CD4-positive, alpha-beta T cell treated with Interleukin-1 beta for 1 hour (primary cell): ENCODE measurements at regions not wholly inside any gene's neighbourhood (a gene's known extent, or its start where the extent isn't known, plus 50 kb on each side); places are given as distances from the start of the nearest gene placed in this dataset.

Source experiments
- DNase-seq, 2 donors: peaks; one replicate each; pipeline ENCODE4 v3.0.0-alpha.2; 2020 to 2022

DNA sequence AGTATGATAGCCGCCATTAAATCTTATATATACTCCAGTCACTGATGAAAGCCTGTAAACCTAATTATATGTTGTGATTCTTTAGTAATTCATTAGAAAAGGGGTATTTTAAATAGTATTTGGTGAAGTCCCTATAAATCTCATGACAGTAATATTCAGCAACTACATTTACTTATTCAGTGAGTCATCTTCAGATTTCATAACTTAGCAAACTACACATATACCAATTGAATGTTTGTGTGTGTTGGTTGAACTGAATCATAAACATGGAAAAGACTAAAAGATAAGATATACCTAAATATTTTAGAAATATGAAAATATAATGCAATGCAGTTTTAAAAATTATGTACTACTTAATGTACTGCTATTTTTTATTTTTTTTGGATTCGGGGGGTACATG lies 1050.4 kb downstream of the MAT2B start:
- no peak for DNase-seq

DNA sequence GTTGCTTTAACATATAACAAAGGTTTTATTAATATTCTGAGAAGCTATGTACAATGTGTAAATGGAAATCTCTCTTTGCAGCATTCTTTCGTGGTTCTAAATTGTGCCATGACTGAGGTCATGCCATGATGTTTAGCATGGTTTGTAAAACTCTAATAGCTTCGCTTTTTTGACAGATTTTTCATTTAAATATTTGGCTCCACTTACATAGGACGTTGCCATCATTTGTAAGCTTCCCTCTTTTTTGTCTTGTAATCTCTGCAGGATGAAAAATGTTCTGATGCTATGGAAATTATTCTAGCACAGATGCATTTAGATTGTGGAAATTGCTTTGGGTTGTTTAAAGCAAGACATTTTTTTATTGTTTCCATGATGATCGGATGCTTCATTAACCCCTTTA lies 1054.8 kb downstream of the MAT2B start:
- no peak for DNase-seq

DNA sequence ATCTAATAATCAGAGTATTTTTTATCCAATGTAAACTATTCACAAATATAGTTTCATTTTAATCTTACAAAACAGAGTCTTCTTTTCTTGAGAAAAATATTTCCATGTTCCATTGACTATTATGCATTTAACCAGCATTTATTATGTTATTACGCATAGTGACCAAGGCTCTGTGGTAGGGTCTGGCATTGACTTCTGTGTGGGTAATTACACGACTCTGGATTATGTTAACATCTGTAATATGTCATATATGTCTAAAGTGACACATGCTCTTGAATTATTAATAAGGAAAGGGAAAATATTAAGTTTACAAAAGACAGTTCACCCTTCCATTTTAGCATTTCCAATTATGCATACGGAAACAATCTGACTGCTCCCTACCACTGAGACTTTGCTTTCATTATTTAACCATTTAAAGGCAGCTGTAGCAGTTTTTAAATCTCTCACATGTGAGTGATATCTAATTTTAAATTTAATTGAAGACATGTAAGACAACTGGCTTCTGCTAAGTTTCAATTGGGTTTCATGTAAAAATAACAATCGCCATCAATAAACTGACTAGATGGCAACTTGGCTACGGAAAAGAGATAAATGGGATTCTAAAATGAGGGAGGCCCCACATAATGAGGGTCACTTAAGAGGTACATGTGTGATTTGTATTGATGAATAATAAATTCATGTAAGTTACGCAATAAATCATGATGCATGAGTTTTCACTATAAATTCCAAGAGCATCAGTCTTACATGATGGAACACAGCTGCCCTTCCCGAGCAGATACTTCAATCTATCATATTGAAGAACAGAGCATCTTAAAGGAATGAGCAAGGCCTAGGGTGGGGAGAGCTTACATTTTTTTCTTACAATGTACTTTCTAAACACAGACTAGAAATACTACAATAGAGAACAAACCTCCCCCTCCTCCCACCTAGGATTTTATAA lies 1056.8 kb downstream of the MAT2B start:
- DNase-seq = no peak

DNA sequence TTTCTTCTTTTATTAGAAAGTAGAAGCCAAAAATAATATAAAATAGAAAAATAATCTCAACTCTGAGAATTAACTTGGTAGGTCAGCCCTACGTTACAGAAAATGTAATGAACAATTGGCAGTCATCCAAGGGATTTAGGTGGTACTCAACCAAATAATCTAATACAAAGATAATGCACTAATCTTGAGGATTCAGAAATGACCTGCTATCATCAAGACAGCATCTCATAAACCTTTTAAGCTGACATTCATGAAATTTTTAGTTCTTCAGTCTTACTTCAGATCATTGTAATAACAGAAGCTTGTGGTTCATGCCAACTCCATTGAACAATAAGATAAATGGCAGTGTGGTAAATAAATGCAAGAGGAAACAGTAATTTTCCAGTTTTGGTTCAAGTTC lies 1058.0 kb downstream of the MAT2B start:
- no peak for DNase-seq

DNA sequence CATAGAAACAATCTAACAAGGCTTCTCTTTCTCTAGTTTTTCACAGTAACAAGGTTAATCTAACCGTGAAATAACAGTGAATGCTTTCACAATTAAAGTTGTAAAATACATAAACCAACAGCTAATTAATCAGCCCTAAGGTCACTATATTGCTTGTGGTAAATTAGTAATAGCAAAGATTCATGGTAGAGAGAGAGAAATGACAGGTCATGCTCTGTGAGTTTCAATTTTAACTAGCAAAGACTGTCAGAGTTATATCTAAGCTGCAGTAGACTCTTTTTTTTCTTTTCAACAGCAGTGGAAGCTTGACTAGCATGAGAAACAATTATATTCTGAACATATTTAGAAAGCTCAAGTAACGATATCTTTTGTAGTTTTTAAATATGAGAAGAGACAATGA lies 1068.0 kb downstream of the MAT2B start:
- no peak for DNase-seq

DNA sequence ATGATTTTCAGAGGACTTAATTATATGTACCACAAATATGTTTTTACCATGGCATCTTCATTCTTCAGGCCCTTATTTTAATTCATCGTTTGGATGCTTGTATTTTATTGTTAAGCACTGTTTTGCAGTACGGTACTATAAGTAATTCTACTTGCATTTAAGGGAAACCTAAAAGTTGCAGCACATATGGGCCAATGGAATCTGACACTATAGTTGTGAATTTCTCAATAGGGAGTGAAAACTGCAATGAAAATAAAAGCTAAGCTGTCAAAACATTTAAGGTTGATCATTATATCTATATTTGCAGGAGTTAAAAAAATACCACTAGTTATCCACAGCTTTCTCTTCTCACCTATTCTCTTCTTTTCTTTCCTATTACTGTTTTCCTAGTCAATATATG lies 1071.8 kb downstream of the MAT2B start:
- no peak for DNase-seq

DNA sequence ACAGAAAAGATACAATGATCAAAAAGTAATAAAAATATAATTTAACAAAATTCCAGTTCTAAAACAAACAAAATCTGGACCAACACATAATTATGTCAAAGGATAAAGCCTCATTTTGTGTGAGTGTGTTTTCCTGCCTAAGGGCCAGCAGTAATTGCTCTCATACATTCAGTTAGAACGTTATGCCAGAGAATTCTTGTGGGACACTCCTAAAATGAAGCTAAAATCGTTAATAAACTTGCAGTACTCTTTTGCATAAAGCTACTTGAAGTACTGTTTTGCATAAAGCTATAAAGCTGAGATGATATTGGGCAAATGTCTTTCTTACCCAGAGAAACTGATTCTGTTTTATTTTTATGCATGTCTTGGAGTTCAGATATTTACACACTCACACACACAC lies 1072.3 kb downstream of the MAT2B start:
- no peak for DNase-seq

DNA sequence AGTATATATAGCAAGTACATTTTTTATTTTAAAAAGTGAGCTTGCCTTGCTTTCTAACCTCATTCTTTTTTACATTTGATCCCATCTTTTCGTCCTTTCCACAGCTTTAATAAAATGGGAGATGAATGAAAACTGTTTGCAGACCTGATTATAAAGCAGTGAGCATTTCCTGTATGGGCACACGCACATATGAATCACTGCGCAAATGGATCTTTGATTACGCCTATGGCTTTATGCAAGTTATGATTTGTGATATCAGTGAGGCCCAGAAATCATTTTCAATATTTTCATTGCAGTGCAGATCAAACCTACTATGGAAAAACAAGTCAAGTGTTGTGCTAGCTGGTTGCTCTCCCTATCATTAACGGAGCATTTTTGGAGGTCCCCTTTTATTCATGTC lies 1073.0 kb downstream of the MAT2B start:
- DNase-seq = no peak

DNA sequence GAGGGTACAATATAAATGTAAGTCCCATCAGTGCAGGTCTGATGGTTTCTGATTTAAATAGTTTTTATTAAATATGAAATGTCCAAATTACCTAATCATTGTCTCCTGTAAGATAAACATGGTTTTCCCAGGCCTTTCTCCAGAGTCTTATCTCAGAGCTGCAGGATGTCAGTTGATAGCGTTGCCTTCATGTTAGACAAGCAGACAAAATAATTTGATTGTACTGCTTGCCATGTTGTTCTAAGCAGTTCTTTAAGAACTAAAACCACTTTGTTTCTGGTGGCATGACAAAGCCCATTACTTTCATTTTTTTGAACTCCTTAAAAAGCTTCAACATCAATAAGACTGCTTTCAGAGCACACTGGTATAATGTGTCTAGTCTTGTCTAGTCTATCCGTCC lies 1073.5 kb downstream of the MAT2B start:
- no peak for DNase-seq

DNA sequence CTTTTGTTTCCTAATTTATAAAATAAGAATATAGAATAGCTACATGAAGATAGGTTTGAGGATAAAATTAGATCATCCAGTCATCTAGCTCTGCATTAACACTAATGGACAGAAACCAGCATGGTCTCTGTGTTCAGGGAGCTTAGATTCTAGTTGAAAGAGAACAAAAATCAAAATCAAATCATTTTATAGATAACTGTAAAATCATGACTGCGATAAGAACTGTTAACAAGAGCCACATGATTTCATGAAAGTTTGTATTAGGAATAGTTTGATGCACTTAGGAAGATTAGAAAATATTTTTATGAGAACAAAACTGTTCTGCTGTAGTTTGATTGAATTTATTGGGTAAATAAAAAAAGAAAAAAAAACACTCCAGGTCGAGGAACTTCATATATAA lies 1074.7 kb downstream of the MAT2B start:
- no peak for DNase-seq

DNA sequence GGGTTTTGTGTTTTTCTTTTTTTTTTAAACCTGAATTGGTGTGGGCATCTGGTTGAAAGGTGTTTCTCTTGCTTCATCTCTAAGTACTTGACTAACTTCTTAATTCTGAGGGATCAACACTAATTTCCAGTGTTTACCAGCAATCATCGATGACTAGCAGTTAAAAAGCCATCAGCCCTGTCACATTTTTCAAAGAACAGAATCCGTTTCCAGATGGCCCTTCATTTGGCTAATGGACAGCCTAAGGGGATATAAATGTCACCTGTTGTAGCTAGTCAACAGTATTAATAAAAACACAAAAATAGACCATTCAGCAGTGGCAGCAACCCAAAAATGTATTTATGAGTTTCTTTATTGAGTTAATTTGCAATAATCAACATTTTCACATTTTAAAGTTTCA lies 1076.5 kb downstream of the MAT2B start:
- DNase-seq = no peak

DNA sequence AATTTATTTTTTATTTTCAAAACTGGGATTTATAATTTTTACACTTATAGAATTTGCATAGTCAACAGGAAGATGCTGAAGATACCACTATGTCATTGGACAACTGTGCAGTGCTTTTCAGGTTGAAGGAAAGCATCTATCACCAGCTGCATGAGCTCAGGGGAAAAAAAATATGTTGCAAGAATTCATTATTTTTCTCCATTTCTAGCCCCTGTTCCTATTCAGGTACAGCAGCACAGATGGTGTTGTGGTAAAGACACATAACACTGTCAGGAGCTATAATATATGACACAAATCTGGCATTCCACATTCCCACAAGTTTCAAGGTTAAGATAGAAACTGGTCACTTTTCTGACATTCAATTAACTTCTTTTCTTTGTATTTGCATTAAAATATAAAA lies 1088.6 kb downstream of the MAT2B start:
- no peak for DNase-seq

DNA sequence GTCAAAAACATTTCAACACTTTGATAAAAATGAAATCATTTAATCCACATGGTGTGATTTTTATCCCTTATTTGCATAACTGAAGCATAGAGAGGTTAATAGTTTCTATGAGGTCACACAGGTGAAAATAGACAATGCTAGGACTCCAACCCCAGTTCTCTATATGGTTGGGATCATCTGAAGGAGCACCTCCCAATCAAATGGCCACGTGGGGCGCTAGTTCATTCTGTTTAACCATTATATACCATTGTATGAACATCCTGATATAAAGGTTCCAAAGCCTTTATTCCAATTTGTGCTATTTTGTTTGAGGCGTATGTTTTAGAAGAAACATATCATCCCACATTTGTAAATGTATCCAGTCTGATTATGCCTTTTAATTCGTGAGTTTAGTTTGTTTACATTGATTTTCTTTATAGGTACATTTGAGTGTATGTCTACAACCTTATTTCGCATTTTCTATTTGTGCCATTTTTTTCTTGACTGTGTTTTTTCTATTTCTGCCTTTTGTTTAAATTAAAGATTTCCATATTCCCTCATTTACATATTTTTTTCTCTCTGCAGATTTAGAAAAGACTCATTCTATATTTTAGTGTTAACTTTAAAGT lies 1092.0 kb downstream of the MAT2B start:
- DNase-seq = no peak

DNA sequence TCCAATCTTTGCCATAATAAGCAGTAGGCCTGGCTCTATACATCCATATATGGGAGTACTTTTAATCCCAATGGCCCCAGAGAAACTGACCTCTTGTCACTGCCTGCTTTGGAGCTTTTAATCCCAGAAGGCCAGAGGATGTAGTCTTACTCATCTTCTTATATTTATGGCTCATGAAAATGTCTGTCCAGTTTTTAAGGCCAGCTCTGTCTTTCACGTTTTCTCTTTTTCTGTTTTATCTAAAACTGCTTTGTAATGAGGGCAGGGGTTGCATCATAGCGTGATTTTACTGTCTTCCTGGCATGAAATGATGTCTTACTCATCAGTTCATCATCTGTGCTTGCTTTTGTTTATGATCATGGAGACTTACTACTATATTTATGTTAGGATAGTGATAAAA lies 1094.9 kb downstream of the MAT2B start:
- no peak for DNase-seq

DNA sequence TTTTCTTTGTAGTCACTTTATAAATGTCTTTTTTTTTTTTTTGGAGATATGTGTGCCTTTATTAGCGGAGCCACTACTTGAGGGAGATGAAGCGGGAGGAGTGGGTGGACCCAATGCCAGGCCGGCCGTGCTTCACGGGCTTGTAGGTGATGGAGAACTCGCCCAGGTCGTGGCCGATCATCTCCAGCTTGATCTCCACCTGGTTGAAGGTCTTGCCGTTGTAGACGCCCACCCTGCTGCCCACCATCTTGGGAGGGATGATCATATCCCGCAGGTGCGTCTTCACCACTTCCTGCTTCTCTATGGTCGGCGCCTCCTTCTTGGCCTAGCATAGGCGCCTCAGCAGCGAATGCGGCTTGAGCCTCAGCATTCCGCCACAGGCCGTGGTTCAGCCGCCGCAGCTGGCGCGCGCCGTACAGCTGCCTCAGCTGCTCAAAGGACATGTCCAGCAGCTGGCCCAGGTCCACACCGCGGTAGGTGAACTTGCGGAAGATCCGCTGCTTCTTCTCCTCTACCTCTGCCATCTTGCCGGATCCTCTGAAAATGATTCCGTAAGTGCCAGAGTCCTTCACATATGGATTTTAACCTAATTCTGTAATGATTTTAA lies 1095.6 kb downstream of the MAT2B start:
- DNase-seq = no peak

DNA sequence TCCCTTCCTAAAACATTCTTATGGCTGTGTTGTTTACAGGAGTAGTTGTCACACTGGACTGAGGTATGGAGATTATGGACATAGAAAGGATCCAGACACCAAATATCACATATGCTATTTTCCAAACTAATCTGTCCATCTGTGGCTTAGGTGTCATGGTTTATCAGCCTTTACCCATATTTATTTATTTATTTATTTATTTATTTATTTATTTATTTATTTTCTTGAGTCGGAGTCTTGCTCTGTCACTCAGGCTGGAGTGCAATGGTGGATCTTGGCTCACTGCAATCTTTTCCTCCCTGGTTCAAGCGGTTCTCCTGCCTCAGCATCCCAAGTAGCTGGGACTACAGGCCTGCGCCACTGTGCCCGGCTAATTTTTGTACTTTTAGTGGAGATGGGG lies 1103.1 kb downstream of the MAT2B start:
- no peak for DNase-seq

DNA sequence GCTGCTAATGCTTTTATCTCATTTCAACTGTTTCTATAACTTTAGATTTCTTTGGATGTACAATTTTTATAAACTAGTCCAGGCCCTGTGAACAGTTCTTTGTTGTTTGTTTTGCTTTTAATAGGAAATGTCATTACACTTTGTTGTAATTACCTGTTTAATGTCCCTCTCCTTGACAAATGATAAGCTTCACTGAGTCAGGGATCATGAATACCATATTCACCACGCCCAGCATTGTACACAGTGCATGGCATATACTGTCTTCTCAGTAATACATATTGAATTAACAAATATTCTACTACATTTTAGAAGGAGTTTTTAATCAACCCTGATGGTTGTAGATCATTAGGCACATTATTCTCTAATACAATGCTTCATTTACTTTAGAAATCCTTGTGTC lies 1105.0 kb downstream of the MAT2B start:
- no peak for DNase-seq

DNA sequence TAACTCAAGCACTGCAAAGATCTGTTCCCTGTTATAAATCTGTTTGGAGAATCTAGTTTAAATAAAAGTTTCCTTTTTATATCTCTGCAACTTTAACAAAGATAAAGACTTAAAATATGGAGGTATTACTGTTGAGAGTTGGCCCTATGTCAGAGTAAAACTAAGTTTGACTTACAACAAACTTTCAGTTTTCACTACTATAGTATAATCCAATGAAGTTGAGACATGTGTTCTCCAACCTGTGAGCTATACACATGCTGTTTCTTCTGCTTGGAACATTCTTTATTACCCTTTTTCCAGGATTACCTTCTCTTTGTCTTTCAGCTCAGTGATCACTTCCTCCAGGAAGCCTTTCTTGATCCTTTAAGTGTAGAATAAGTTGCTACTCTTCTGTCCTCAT lies 1109.3 kb downstream of the MAT2B start:
- DNase-seq = no peak

DNA sequence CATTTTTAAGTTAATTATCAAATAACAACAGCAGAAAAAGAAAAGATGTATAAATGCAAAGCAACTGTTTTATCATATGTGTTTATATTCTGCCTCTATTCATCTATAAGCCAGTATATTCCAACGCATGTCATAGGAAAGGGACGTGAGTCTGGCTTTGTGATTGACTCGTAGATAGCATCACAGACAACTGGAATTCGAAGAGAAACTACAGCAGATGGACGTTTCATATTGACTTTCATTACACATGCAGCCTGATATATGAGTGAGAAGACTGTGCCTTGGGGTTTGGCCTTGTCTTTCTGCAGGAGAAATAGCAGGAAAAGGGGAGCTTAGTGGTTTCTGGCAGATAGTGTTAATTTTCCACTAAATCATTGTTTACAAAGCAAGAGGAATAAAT lies 1111.9 kb downstream of the MAT2B start:
- DNase-seq = no peak

DNA sequence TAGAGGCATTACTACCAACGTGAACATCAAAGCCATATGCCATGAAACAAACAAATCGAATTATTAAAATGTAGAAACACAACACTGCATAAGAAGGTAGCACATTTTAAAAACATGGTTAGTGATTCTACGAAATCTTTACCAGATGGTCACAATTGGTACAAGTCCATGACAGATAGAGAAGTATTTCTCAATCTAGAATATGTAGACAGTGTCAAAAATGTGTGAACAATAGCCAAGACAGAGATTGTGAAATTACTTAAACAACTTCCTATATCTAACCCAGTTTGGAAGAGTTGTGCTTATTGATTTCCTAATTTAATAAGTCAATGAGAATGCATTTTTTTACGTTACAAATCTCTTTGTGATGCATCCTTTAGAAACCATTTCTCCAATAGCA lies 1121.6 kb downstream of the MAT2B start:
- no peak for DNase-seq

DNA sequence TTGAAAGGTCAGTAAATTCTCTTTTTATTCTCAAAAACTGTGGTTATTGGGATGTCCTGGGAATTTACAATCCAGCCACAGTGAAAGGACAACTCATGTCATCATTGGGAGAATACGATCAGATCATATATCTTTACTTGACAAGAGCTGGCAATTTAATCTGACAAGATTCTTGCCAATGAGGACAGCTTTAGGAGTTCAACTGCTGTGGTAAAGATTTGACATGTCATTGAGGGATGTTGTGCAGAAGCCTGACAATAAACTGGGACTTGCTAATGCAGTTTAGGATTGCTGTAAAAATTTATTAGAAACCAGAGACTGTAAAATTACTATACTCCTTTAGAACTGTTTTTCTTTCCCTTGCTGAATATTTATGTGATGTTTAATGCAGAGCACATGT lies 1131.0 kb downstream of the MAT2B start:
- no peak for DNase-seq

DNA sequence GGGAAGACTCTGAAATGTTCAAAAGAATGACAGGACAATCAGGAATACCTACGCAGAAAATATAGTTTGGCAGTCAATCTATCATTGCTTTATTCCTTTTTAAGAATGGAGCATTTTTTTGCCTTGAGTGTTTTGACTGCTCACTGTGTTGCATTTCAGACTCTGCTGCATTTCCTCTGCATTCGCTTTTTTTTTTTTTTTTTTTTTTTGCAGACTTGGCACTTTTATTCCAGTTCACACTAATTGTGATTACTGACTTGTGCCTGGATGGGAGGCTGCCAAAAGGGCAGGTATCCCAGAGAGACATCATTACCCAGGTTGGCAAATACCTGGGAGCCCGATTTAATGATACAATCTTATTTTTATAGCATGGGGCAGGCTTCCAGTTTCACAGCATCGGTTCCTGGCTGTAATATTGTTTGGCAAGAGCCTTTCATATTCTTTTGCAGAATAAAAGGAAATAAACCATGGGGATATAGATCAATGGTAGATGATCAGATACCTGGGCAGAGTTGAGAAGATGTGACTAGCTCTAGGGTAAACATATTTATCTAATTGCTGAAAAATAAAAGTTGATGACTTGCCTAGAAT lies 1132.6 kb downstream of the MAT2B start:
- DNase-seq = no peak

DNA sequence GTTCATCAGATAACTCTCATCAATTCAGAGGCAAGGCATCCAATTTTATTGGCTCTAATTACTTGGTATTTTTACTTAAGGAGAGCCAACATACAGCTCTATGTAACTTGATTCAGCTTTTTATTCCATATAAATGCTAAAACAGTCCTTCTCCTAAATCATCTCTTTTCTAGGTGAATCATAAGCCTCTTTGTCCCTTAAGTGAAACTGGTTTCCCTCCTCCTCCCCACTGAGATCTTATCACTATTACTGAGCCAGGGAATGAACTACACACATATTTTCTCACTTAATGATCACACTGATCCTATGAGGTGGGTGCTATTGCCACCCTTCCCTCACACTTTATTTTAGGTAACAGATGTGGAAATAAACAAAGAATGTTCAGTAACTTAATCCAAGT lies 1143.8 kb downstream of the MAT2B start:
- DNase-seq = no peak

DNA sequence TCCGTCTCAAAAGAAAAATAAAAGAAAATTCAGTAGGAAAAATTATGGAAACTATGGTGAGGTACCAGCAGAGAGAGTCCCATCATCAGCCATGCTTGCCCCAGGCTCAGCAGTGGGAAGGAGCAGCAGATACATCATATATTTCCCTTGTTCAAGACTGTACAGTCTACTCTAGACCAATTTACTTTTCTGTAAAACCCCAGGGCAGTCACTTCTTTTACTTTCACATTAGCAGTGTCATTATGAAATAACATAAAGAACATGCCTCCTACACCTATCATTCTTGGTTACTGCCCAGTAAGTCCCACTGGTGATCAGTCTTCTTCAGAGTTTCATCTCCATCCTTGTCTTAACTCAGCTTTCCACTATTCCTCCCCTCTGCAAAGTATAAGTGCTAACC lies 1145.0 kb downstream of the MAT2B start:
- DNase-seq = no peak
